ENCODE measurements at regions not wholly inside any gene's neighbourhood (a gene's known extent, or its start where the extent isn't known, plus 50 kb on each side); places are given as distances from the start of the nearest gene placed in this dataset.
"Not testable (repeated sequence)": the region's sequence is repeated elsewhere in the genome, so short reads cannot be mapped to it uniquely, and the experiment has no call there.

GRCh38 chr16:86077243-86077940, 178.4 kb downstream of the IRF8 start:
- DNase-seq, result no peak

- DNase-seq, result no peak
These were observed 179.2 kb downstream of the IRF8 start for GRCh38 chr16:86078121-86078600.

DNA sequence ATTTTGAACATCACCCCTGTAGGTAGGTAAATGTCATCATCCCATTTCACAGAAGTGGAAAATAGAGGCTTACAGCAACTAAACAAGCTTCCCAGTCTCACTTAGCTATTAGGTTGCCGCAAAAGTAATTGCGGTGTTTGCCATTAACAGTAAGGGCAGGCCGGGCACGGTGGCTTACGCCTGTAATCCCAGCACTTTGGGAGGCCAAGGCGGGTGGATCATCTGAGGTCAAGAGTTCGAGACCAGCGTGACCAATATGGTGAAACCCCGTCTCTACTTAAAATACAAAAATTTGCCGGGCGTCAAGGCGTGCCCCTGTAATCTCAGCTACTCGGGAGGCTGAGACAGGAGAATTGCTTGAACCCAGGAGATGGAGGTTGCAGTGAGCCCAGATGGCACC, 179.7 kb downstream of the IRF8 start:
- not testable (repeated sequence) for DNase-seq

- no peak for DNase-seq
These were observed 180.4 kb downstream of the IRF8 start for GRCh38 chr16:86079255-86079885.

DNA sequence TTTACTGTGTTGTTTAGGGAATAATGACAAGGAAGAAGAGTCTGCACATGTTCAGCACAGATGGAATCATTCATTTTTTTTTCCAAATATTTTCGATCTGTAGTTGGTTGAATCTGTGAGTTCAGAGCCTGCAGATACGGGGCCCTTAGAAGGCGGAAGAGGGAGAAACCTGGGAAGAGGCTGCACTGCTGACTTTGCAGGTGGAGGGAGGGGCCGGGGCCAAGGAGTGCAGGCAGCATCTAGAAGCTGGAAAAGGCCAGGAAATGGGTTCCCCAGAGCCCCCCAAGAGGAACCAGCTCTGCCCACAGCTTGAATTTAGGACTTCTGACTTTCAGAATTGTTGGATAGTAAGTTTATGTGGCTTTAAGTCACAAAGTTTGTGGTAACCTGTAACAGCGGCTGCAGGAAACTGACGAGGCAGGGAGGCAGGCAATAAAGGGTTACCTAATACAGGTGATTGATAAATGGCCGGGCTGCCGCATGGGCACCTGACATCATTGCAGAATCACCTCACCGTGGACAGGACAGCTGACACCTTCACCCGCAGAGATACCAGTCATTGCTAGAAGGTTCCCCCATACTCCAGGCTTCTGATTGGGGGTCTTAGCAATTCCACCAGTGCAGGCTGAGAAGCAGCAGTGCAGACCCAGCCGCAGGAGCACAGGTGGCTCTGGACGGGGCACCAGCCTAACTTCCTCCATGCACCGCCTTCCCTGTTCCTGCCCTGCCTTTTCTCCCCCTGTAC, 181.3 kb downstream of the IRF8 start:
- DNase-seq, result no peak

DNA sequence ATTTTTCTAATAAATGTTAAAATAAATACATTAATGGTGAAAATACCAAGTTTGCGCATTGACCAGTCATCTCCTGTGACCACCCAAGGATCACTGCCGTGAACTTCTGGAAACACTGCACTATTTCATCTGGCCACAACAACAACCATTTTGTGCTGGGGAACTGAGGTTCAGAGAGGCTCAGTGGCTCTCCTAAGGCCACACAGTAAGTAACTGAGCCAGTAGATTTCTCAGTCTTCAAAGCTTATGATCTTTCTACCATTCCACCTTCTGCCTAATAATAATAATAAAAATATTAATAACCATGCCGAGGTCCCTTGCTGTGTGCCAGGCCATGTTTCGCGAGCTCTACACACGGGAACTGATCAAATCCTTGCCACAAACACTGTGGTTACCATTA, 182.0 kb downstream of the IRF8 start:
- no peak for DNase-seq

- DNase-seq, result no peak
These were observed 183.6 kb downstream of the IRF8 start for GRCh38 chr16:86082418-86083030.

GRCh38 chr16:86083382-86084002, 184.5 kb downstream of the IRF8 start:
- DNase-seq, result no peak

- no peak for DNase-seq
These were observed 186.2 kb downstream of the IRF8 start for GRCh38 chr16:86085161-86085611.

- DNase-seq, result no peak
These were observed 186.8 kb downstream of the IRF8 start for GRCh38 chr16:86085795-86086194.

- DNase-seq, result no peak
These were observed 187.5 kb downstream of the IRF8 start for GRCh38 chr16:86086471-86086870.

DNA sequence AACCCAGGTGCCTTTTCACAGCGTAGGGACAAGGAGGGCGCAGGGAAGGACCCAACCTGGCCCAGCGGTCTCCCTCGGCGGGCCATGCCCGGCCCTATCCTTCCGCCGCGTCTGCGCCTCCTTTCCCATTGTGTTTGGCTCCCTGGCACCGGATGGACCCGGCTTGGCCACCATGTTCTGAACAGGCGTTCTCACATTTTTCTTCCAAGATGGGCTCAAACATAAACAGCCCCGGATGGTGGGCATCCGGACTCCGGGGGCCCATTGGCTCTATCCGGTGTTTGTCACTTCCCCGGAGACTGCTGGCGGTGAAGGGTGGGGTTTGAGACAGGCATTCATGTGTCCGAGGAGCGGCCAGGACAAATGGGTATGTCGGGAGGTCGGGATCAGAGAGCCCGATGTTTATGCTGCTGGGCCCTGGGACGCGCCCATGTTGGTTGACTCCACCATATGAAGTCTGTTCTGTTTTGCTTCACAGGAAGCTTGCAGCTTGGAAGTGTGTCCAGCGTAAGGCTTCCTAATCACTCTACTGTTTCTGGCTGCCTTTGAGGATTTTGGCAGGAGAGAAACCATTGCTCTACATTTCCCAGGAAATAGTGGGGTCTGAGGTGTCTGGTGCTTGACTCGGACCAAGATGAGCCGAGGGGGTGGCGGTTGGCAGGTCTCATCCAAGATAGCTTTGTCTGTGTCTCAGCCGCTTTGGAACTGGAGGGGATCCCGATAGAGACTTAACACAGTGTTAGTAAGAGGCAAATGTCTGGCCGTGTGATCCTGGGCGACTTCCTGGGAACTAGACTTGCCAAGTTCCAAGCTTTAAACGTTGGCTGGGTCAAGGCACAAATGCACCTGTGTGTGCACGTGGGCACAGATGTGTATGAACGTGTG, 188.3 kb downstream of the IRF8 start:
- DNase-seq, result no peak

DNA sequence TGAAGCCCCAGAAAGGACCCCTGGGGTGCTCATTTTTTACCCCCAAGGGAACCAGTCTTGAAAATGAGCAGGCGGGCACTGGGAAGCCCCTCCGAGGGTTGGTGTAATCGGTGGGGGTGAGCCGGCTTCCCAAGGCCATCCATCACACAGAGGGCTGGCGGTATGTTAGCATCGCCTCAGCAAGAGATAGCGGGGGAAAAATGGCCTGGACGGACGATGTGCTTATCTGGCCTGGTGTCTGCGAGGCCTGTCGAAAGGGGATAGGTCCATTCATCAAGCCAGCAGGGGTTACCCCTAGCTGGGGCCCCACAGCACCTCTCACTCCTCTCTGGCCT, 188.9 kb downstream of the IRF8 start:
- DNase-seq, result no peak

DNA sequence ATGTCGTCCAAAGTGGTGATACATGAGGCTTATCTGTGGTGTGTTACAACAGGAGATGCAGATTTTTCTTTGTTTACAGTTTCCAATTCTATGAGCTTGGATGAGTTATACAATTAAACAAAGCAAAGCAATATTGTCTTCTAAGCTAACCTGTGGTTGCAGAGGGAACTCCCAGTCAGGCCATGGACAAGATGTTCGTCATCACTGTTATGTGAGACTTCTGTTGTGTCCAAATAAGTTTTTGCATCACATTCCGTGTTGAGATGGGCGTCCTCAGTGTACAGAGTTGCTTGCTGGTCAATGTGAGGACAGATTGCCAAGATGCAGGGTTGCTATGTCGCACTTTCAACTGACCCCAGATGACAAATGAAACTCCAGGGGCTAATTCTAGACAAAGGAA, 189.3 kb downstream of the IRF8 start:
- DNase-seq, result no peak

- no peak for DNase-seq
These were observed 189.9 kb downstream of the IRF8 start for GRCh38 chr16:86088816-86089215.

DNA sequence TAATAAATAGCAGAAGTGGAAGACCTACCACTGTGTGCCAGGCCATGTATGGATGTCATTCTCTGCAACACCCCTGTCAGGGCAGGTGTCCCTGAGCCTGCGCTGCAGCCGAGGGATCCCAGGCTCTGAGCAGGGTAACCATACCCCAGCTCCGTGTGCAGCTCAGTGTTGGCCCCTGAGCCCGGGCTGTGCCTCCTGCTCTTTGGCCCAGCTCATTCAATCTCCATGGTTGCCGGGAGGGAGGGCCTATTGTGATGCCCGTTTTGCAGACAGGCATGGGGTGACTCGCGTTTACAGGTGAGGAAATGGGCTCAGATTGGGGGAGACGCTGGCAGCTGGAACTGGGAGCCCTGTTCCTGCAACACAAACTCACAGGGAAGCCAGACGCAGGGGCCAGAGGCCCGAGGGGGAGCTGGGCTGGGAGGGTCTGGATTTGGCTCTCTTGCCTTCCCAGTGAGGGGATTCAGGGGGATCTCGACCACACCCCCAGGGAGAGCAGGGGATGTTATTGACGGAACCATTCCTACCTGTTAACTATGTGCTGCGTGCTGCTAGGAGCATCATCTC, 190.5 kb downstream of the IRF8 start:
- no peak for DNase-seq

DNA sequence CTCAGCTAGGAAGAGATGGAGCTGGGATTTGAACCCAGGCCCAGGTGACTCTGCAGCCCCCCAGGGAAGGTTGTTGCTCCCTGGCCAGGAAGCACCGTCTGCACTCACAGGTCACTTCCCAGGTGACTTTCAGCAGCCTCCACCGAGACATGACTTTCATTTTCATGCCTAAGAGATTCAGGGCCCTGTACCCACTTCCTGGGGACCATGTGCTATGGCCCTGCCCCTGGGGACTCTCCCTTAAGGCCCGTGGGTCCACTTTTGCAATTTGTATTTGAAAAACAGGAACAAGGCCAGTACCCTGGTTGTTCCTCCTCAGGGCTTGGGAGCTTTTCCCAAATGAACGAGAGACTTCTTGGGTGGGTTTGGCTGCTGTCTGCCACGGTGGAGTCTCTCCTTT, 191.0 kb downstream of the IRF8 start:
- no peak for DNase-seq

GRCh38 chr16:86090461-86091170, 191.7 kb downstream of the IRF8 start:
- DNase-seq, result no peak

DNA sequence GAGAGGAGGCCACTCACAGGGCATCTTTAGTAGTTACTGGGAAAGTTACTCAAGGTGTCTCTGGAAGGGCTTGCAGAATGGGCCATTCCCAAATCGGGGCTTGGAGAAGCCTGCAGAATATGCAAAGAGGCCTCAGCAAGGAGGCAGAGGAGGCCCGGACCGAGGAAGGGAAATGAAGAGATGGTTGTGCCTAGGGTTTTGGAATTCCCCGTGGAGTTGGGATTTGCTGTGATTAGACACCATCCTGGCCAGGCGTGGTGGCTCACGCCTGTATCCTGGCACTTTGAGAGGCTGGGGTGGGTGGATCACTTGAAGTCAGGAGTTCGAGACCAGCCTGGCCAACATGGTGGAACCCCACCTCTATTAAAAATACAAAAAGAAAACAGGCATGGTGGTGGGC, 193.0 kb downstream of the IRF8 start:
- no peak for DNase-seq

GRCh38 chr16:86092586-86093480, 193.9 kb downstream of the IRF8 start:
- DNase-seq, result no peak

Measured in stimulated activated CD8-positive, alpha-beta memory T cell treated with anti-CD3 and anti-CD28 coated beads, Interleukin-4, amount 100 ng/mL, for 48 hours (primary cell).